GM23338 (cell line): ENCODE measurements at regions not wholly inside any gene's neighbourhood (a gene's known extent, or its start where the extent isn't known, plus 50 kb on each side); places are given as distances from the start of the nearest gene placed in this dataset.

Experiments used
- CREB1 ChIP-seq: fragments of 250-450 bp; sonication (Bioruptor Pico); IDR thresholded peaks from 2 replicates; pipeline ENCODE4 v1.5.0; 2020; ENCODE audit warnings: low read depth, mild to moderate bottlenecking, moderate library complexity
- CTCF ChIP-seq, 2 experiments: fragments of 200-600 bp in 1 of 2; sonication (generic) in 1 of 2; conservative IDR thresholded peaks; 2 replicates each; pipeline versions ENCODE4 v1.5.1 to v1.6.1; 2016 to 2017; ENCODE audit warnings: antibody characterized with exemption in 2 of 2, low read depth in 2 of 2, mild to moderate bottlenecking in 2 of 2, moderate library complexity in 1 of 2
- ETS1 ChIP-seq: IDR thresholded peaks from 2 replicates; pipeline ENCODE4 v1.6.1; 2016; ENCODE audit warnings: antibody characterized with exemption
- EZH2 ChIP-seq: fragments of 200-600 bp; sonication (generic); IDR thresholded peaks from one replicate; pipeline ENCODE4 v1.8.0; 2017; ENCODE audit warnings: antibody characterized with exemption, mild to moderate bottlenecking, low read depth; ENCODE audit not compliant: unreplicated experiment
- EZH2phosphoT487 ChIP-seq: fragments of 200-600 bp; sonication (generic); IDR thresholded peaks from one replicate; pipeline ENCODE4 v1.8.1; 2018; ENCODE audit warnings: antibody characterized with exemption; ENCODE audit not compliant: unreplicated experiment
- JUNB ChIP-seq: IDR thresholded peaks from one replicate; pipeline ENCODE4 v1.6.1; 2016; ENCODE audit warnings: antibody characterized with exemption; ENCODE audit not compliant: unreplicated experiment
- POLR2AphosphoS5 ChIP-seq: IDR thresholded peaks from 2 replicates; pipeline ENCODE4 v1.6.1; 2016; ENCODE audit warnings: antibody characterized with exemption, low read depth
- REST ChIP-seq: IDR thresholded peaks from one replicate; pipeline ENCODE4 v1.6.1; 2018; ENCODE audit warnings: antibody characterized with exemption; ENCODE audit not compliant: unreplicated experiment
- STAT1 ChIP-seq: IDR thresholded peaks from one replicate; pipeline ENCODE4 v1.6.1; 2016; ENCODE audit warnings: antibody characterized with exemption; ENCODE audit not compliant: unreplicated experiment
- ZNF114 ChIP-seq: fragments of 250-450 bp; sonication (Bioruptor Pico); IDR thresholded peaks from 2 replicates; pipeline ENCODE4 v1.5.0; 2020; ENCODE audit warnings: mild to moderate bottlenecking, moderate library complexity
- ZNF331 ChIP-seq: fragments of 250-450 bp; sonication (Bioruptor Pico); IDR thresholded peaks from 2 replicates; pipeline ENCODE4 v1.5.0; 2020; ENCODE audit warnings: low read depth, mild to moderate bottlenecking, moderate library complexity

- no peak for TF ChIP-seq EZH2phosphoT487
- no peak for TF ChIP-seq CTCF (conservative IDR thresholded peaks at IDR 0.05; ENCODE audit: low read depth in 2 of 2)
- TF ChIP-seq JUNB, result no peak
- TF ChIP-seq REST, result no peak
- TF ChIP-seq EZH2, result no peak
- no peak for TF ChIP-seq ETS1
- no peak for TF ChIP-seq STAT1
- TF ChIP-seq POLR2AphosphoS5, result no peak
- no peak for TF ChIP-seq CREB1
- no peak for TF ChIP-seq ZNF114
- TF ChIP-seq ZNF331 (CRISPR knock-in tag), result no peak
Observed at GRCh38 chr11:46223252-46223513, 54.3 kb upstream of the CREB3L1 start.
